LNCaP clone FGC (cell line): ENCODE measurements at regions not wholly inside any gene's neighbourhood (a gene's known extent, or its start where the extent isn't known, plus 50 kb on each side); places are given as distances from the start of the nearest gene placed in this dataset.
"Not testable (repeated sequence)": the region's sequence is repeated elsewhere in the genome, so short reads cannot be mapped to it uniquely, and the experiment has no call there.

Source experiments
- DNase-seq: peaks from one replicate; pipeline ENCODE4 v3.0.0-alpha.2; 2011; ENCODE audit warnings: low read depth
- H3K4me3 ChIP-seq: 2 replicates; pipeline ENCODE4 v1.5.1; 2011; ENCODE audit warnings: mild to moderate bottlenecking, low read depth, low read length, control low read depth
- CTCF ChIP-seq: IDR thresholded peaks from 2 replicates; pipeline ENCODE4 v1.5.1; 2012; ENCODE audit warnings: mild to moderate bottlenecking; ENCODE audit not compliant: control insufficient read depth, insufficient read depth; ENCODE audit errors: extremely low read depth

- H3K4me3 ChIP-seq, result no peak overlapping the region
- DNase-seq, result no peak
- TF ChIP-seq CTCF, result no peak
Measured at GRCh38 chr5:27868292-27868691, 829.9 kb upstream of the CDH9 start.

- H3K4me3 ChIP-seq, result no peak overlapping the region
- TF ChIP-seq CTCF, result no peak
- no peak for DNase-seq
Measured at GRCh38 chr5:27855491-27855890, 817.1 kb upstream of the CDH9 start.

- no peak for TF ChIP-seq CTCF
- DNase-seq, result no peak
- no peak overlapping the region for H3K4me3 ChIP-seq
Measured at GRCh38 chr5:27854243-27854852, 816.0 kb upstream of the CDH9 start.

GRCh38 chr5:27845248-27845647, 806.9 kb upstream of the CDH9 start:
- H3K4me3 ChIP-seq, result no peak overlapping the region
- TF ChIP-seq CTCF, result no peak
- no peak for DNase-seq

- not testable (repeated sequence) for H3K4me3 ChIP-seq
Measured at GRCh38 chr5:27836704-27837103, 798.3 kb upstream of the CDH9 start.

GRCh38 chr5:27832886-27833285, 794.5 kb upstream of the CDH9 start:
- TF ChIP-seq CTCF, result no peak
- DNase-seq, result no peak
- H3K4me3 ChIP-seq, result no peak overlapping the region

More at GRCh38 chr5:27836704-27837103, 798.3 kb upstream of the CDH9 start:
- not testable (repeated sequence) for DNase-seq

GRCh38 chr5:27830546-27830945, 792.2 kb upstream of the CDH9 start:
- DNase-seq, result no peak
- H3K4me3 ChIP-seq, result no peak overlapping the region
- TF ChIP-seq CTCF, result no peak
